ENCODE measurements at regions not wholly inside any gene's neighbourhood (a gene's known extent, or its start where the extent isn't known, plus 50 kb on each side); places are given as distances from the start of the nearest gene placed in this dataset.

DNA sequence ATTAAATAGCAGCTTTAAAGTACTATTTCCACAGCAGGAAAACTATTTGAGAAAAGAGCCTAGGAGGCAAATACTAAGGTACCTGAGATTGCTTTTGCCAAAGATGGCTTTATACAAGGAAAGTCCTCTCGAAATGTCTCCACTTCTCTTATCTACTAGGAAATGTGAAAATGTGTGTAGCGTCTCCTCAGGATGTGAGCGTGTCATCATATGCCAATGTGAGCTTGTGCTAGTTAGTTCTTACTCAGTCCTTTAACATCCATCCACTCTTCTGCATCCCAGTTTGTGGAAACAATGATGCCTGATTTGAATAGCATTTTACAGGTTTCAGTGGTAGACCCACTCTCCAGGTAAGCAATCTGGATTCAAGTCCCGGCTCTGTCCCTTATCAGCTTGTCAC lies 421.0 kb downstream of the DYNC2H1 start:
- no peak overlapping the region for H3K4me3 ChIP-seq (ENCODE audit: low read length)
- H3K27me3 ChIP-seq (replicated peaks; ENCODE audit: control insufficient read depth, insufficient read depth, low read length), result no peaks in the 10 kb centered on the region
- peaks cover 40% of the 10 kb centered on the region for H3K4me1 ChIP-seq (ENCODE audit: control insufficient read depth, insufficient read depth, low read length)
- no peaks in the 10 kb centered on the region for H3K36me3 ChIP-seq (ENCODE audit: control insufficient read depth, insufficient read depth, low read length, severe bottlenecking)
- DNase-seq (ENCODE audit: low read depth), result no peak
- no peaks in the 10 kb centered on the region for H3K9me3 ChIP-seq (ENCODE audit: control insufficient read depth, low read length)
- H3K9ac ChIP-seq (ENCODE audit: low read length), result no peak overlapping the region

DNA sequence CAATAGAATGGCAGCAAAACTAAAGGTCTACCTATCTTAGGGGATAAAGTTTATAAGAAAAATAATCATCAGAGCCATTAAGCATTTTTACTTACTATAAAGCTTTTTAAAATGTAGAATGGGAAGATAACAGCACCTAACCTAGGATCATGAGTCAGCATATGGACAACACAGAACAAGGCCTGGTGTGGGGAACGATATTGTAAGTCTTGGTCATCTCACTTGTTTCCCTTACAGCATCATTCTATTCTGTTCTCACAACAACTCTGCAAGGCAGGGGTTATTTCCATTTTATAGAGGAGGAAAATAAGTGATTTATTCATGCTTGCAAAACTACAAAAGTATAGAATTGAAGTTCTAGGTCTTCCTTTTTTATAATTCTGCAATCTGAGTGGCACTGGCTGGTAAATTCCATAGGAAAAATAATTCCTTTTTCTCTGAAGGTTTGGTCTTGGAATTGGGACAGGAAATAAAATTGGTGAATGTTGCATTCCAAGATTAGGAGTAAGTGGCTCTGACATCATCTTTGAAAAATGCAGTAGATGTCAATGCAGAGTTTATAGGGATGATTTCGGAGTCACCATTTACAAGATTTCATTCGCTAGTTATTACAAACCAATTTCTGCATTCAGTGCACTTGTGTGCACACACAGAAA lies 423.0 kb downstream of the DYNC2H1 start:
- Histone ChIP-seq H3K9ac (ENCODE audit: low read length) (no peak overlapping the region), H3K4me3 (ENCODE audit: low read length) (no peak overlapping the region), H3K4me1 (ENCODE audit: control insufficient read depth, insufficient read depth, low read length) (peaks cover 53% of the 10 kb centered on the region), H3K9me3 (ENCODE audit: control insufficient read depth, low read length) (no peaks in the 10 kb centered on the region), H3K36me3 (ENCODE audit: control insufficient read depth, insufficient read depth, low read length, severe bottlenecking) (no peaks in the 10 kb centered on the region), H3K27me3 (replicated peaks; ENCODE audit: control insufficient read depth, insufficient read depth, low read length) (no peaks in the 10 kb centered on the region)
- DNase-seq (ENCODE audit: low read depth), result peak; percentile 71

- no peaks in the 10 kb centered on the region for H3K27me3 ChIP-seq (replicated peaks; ENCODE audit: control insufficient read depth, insufficient read depth, low read length)
- H3K4me3 ChIP-seq (ENCODE audit: low read length), result no peak overlapping the region
- H3K9ac ChIP-seq (ENCODE audit: low read length), result no peak overlapping the region
- H3K4me1 ChIP-seq (ENCODE audit: control insufficient read depth, insufficient read depth, low read length), result peaks cover 45% of the 10 kb centered on the region
- H3K9me3 ChIP-seq (ENCODE audit: control insufficient read depth, low read length), result no peaks in the 10 kb centered on the region
- DNase-seq (ENCODE audit: low read depth), result no peak
- H3K36me3 ChIP-seq (ENCODE audit: control insufficient read depth, insufficient read depth, low read length, severe bottlenecking), result no peaks in the 10 kb centered on the region
Measured at GRCh38 chr11:103534191-103534590, 425.0 kb downstream of the DYNC2H1 start.

- H3K27me3 ChIP-seq (replicated peaks; ENCODE audit: control insufficient read depth, insufficient read depth, low read length), result no peaks in the 10 kb centered on the region
- DNase-seq (ENCODE audit: low read depth), result no peak
- no peak overlapping the region for H3K4me3 ChIP-seq (ENCODE audit: low read length)
- peaks cover 37% of the 10 kb centered on the region for H3K4me1 ChIP-seq (ENCODE audit: control insufficient read depth, insufficient read depth, low read length)
- no peak overlapping the region for H3K9ac ChIP-seq (ENCODE audit: low read length)
- no peaks in the 10 kb centered on the region for H3K36me3 ChIP-seq (ENCODE audit: control insufficient read depth, insufficient read depth, low read length, severe bottlenecking)
- no peaks in the 10 kb centered on the region for H3K9me3 ChIP-seq (ENCODE audit: control insufficient read depth, low read length)
Measured at GRCh38 chr11:103534959-103535358, 425.7 kb downstream of the DYNC2H1 start.

- Histone ChIP-seq H3K9me3 (ENCODE audit: control insufficient read depth, low read length) (no peaks in the 10 kb centered on the region), H3K4me1 (ENCODE audit: control insufficient read depth, insufficient read depth, low read length) (peaks cover 45% of the 10 kb centered on the region), H3K36me3 (ENCODE audit: control insufficient read depth, insufficient read depth, low read length, severe bottlenecking) (no peaks in the 10 kb centered on the region), H3K27me3 (replicated peaks; ENCODE audit: control insufficient read depth, insufficient read depth, low read length) (no peaks in the 10 kb centered on the region), H3K9ac (ENCODE audit: low read length) (peak overlapping the region; percentile 2), H3K4me3 (ENCODE audit: low read length) (peak overlapping the region; percentile 9)
- DNase-seq (ENCODE audit: low read depth), result no peak
Measured at GRCh38 chr11:103536335-103536722, 427.1 kb downstream of the DYNC2H1 start.

DNA sequence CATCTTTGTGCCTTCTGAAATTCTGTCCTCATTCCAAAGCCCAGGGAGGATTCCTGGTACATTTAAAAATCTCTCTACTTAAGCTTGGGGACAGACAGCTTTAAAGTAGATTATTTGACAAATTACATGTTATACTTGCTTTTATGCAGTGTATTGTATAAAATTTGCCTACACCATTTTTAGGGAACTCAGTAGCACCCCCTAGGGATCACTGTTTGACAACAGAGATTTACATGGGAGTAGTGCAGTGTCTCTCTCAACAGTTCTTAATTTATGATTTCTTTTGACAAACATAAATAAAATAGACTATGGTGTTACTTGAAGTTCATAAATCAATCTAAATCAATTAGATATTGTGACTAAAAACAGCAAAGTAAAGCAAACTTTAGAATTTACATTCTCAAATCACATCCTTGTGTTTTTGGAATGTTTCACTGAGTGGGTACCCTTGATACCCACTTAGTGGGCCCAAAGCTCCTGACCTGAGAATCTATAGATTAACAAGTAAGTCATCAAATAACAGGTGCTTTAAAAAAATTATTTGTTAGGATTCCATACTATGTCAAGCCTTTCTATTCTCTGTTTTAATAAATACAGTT lies 428.8 kb downstream of the DYNC2H1 start:
- H3K27me3 ChIP-seq (replicated peaks; ENCODE audit: control insufficient read depth, insufficient read depth, low read length), result no peaks in the 10 kb centered on the region
- H3K36me3 ChIP-seq (ENCODE audit: control insufficient read depth, insufficient read depth, low read length, severe bottlenecking), result no peaks in the 10 kb centered on the region
- no peak overlapping the region for H3K9ac ChIP-seq (ENCODE audit: low read length)
- DNase-seq (ENCODE audit: low read depth), result peak; percentile 63
- H3K4me1 ChIP-seq (ENCODE audit: control insufficient read depth, insufficient read depth, low read length), result peaks cover 33% of the 10 kb centered on the region
- H3K4me3 ChIP-seq (ENCODE audit: low read length), result no peak overlapping the region
- H3K9me3 ChIP-seq (ENCODE audit: control insufficient read depth, low read length), result no peaks in the 10 kb centered on the region

GRCh38 chr11:103539166-103539565 lies 429.9 kb downstream of the DYNC2H1 start:
- Histone ChIP-seq H3K4me3 (ENCODE audit: low read length) (no peak overlapping the region), H3K36me3 (ENCODE audit: control insufficient read depth, insufficient read depth, low read length, severe bottlenecking) (no peaks in the 10 kb centered on the region), H3K9ac (ENCODE audit: low read length) (no peak overlapping the region), H3K4me1 (ENCODE audit: control insufficient read depth, insufficient read depth, low read length) (peaks cover 30% of the 10 kb centered on the region), H3K27me3 (replicated peaks; ENCODE audit: control insufficient read depth, insufficient read depth, low read length) (no peaks in the 10 kb centered on the region), H3K9me3 (ENCODE audit: control insufficient read depth, low read length) (no peaks in the 10 kb centered on the region)
- no peak for DNase-seq (ENCODE audit: low read depth)

- Histone ChIP-seq H3K27me3 (replicated peaks; ENCODE audit: control insufficient read depth, insufficient read depth, low read length) (no peaks in the 10 kb centered on the region), H3K36me3 (ENCODE audit: control insufficient read depth, insufficient read depth, low read length, severe bottlenecking) (no peaks in the 10 kb centered on the region), H3K9me3 (ENCODE audit: control insufficient read depth, low read length) (no peaks in the 10 kb centered on the region), H3K4me3 (ENCODE audit: low read length) (no peak overlapping the region), H3K4me1 (ENCODE audit: control insufficient read depth, insufficient read depth, low read length) (peaks cover 24% of the 10 kb centered on the region), H3K9ac (ENCODE audit: low read length) (no peak overlapping the region)
- DNase-seq (ENCODE audit: low read depth), result no peak
Measured at GRCh38 chr11:103541186-103541795, 432.1 kb downstream of the DYNC2H1 start.

DNA sequence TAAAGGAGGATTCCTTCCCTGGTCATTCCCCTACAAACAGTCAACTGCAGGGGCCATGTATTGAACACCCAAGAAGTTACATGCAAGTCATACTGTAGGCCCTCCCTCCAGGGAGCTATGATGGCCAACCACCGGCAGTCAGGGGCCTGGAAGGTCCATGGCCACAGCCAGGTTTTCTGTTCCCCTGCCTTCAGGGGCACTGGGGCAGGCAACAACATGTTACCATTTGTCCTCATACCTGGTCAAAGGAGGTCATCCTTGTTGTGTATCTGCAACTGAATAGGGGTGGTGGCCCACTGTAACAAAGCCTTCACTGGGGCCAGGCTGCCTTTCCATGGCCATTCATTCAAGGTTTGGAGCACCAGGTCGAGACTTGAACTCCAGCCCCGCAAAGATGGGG lies 433.6 kb downstream of the DYNC2H1 start:
- Histone ChIP-seq H3K9ac (ENCODE audit: low read length) (no peak overlapping the region), H3K27me3 (replicated peaks; ENCODE audit: control insufficient read depth, insufficient read depth, low read length) (no peaks in the 10 kb centered on the region), H3K9me3 (ENCODE audit: control insufficient read depth, low read length) (no peaks in the 10 kb centered on the region), H3K36me3 (ENCODE audit: control insufficient read depth, insufficient read depth, low read length, severe bottlenecking) (no peaks in the 10 kb centered on the region), H3K4me3 (ENCODE audit: low read length) (no peak overlapping the region), H3K4me1 (ENCODE audit: control insufficient read depth, insufficient read depth, low read length) (peaks cover 10% of the 10 kb centered on the region)
- DNase-seq (ENCODE audit: low read depth), result no peak

DNA sequence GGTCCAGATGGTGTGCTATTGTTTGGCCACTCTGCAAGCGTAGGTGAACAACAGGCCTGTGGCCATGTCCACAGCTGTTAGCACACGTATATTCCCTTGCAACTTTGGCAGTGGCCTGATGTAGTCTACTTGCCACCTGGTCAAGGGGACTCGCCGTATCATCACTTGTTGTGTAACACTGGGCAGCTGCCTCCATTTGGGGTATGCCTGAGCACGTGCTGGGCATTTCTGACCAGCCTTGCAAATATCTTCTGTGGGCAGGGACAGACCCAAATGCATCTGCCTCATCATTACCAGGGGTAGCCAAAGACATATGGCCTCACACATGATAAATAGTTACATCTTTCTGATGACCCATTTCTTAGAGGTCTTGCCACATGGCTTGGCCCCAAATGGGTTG lies 434.2 kb downstream of the DYNC2H1 start:
- Histone ChIP-seq H3K36me3 (ENCODE audit: control insufficient read depth, insufficient read depth, low read length, severe bottlenecking) (no peaks in the 10 kb centered on the region), H3K27me3 (replicated peaks; ENCODE audit: control insufficient read depth, insufficient read depth, low read length) (no peaks in the 10 kb centered on the region), H3K4me3 (ENCODE audit: low read length) (no peak overlapping the region), H3K9ac (ENCODE audit: low read length) (no peak overlapping the region), H3K9me3 (ENCODE audit: control insufficient read depth, low read length) (no peaks in the 10 kb centered on the region), H3K4me1 (ENCODE audit: control insufficient read depth, insufficient read depth, low read length) (peaks cover 10% of the 10 kb centered on the region)
- no peak for DNase-seq (ENCODE audit: low read depth)

- DNase-seq (ENCODE audit: low read depth), result no peak
- H3K27me3 ChIP-seq (replicated peaks; ENCODE audit: control insufficient read depth, insufficient read depth, low read length), result no peaks in the 10 kb centered on the region
Measured at GRCh38 chr11:103544874-103545273, 435.6 kb downstream of the DYNC2H1 start.

More at GRCh38 chr11:103544874-103545273, 435.6 kb downstream of the DYNC2H1 start:
- Histone ChIP-seq H3K9me3 (ENCODE audit: control insufficient read depth, low read length) (no peaks in the 10 kb centered on the region), H3K36me3 (ENCODE audit: control insufficient read depth, insufficient read depth, low read length, severe bottlenecking) (no peaks in the 10 kb centered on the region), H3K9ac (ENCODE audit: low read length) (no peak overlapping the region), H3K4me1 (ENCODE audit: control insufficient read depth, insufficient read depth, low read length) (peaks cover 10% of the 10 kb centered on the region), H3K4me3 (ENCODE audit: low read length) (no peak overlapping the region)

Measured in adipocyte (in vitro differentiated cells).